Uterus (tissue), 2 donors: ENCODE measurements at regions not wholly inside any gene's neighbourhood (a gene's known extent, or its start where the extent isn't known, plus 50 kb on each side); places are given as distances from the start of the nearest gene placed in this dataset.

Experiments used
- CTCF ChIP-seq, 4 experiments: fragments of 200-600 bp in 2 of 4; fragments of 450-650 bp in 2 of 4; sonication (generic) in 2 of 4; IDR thresholded peaks; one replicate each; pipeline ENCODE4 v1.5.1; 2016 to 2019; ENCODE audit warnings: antibody characterized with exemption in 4 of 4, mild to moderate bottlenecking in 2 of 4, moderate library complexity in 1 of 4
- POLR2A ChIP-seq, 2 donors: fragments of 450-650 bp; IDR thresholded peaks; one replicate each; pipeline ENCODE4 v1.6.1; 2016; ENCODE audit warnings: antibody characterized with exemption in 2 of 2, mild to moderate bottlenecking in 1 of 2, moderate library complexity in 1 of 2

GRCh38 chr4:176614793-176615192, 177.9 kb downstream of the VEGFC start:
- TF ChIP-seq CTCF (IDR thresholded peaks at IDR 0.05) (no peak), POLR2A (IDR thresholded peaks at IDR 0.05) (no peak)
